OCI-LY3 (cell line): ENCODE measurements at regions not wholly inside any gene's neighbourhood (a gene's known extent, or its start where the extent isn't known, plus 50 kb on each side); places are given as distances from the start of the nearest gene placed in this dataset.

ENCODE experiments used
- H2AFZ ChIP-seq: fragments of 200-600, 300-600 bp; shearing (Covaris generic); 2 replicates; pipeline ENCODE4 v1.6.0; 2014; ENCODE audit warnings: antibody characterized with exemption, low read depth, low read length
- H3K27ac ChIP-seq: fragments of 200-600, 300-600 bp; sonication (generic); 2 replicates; pipeline ENCODE4 v1.5.1; 2014; ENCODE audit warnings: mild to moderate bottlenecking, low read length, moderate library complexity, mixed read lengths
- H3K27me3 ChIP-seq: fragments of 200-600, 300-600 bp; sonication (generic); 2 replicates; pipeline ENCODE4 v1.6.1; 2014; ENCODE audit warnings: low read depth, low read length, mixed read lengths
- H3K36me3 ChIP-seq: fragments of 200-600, 300-600 bp; sonication (generic); replicated peaks from 2 replicates; pipeline ENCODE3; 2014; ENCODE audit warnings: low read depth, low read length, mixed read lengths
- H3K4me1 ChIP-seq: fragments of 300-600, 200-600 bp; sonication (generic); 2 replicates; pipeline ENCODE4 v1.6.1; 2014; ENCODE audit warnings: low read length, mixed read lengths
- H3K4me2 ChIP-seq: fragments of 200-600, 300-600 bp; sonication (generic); 2 replicates; pipeline ENCODE4 v1.6.1; 2014; ENCODE audit warnings: low read length, mixed read lengths
- H3K4me3 ChIP-seq: fragments of 300-600, 200-600 bp; sonication (generic); 2 replicates; pipeline ENCODE4 v1.5.1; 2014; ENCODE audit warnings: antibody characterized with exemption, mild to moderate bottlenecking, low read length, moderate library complexity
- H3K79me2 ChIP-seq: fragments of 300-600, 200-600 bp; shearing (Covaris generic); 2 replicates; pipeline ENCODE4 v1.6.1; 2014; ENCODE audit warnings: mild to moderate bottlenecking, low read length, mixed read lengths
- H3K9ac ChIP-seq: fragments of 300-600, 200-600 bp; shearing (Covaris generic); 2 replicates; pipeline ENCODE4 v1.6.0; 2014; ENCODE audit warnings: mild to moderate bottlenecking, low read length, moderate library complexity
- H3K9me3 ChIP-seq: fragments of 200-600, 300-600 bp; shearing (Covaris generic); 2 replicates; pipeline ENCODE4 v1.6.1; 2014; ENCODE audit warnings: low read length, mixed read lengths; ENCODE audit not compliant: insufficient read depth
- H4K20me1 ChIP-seq: fragments of 200-600, 300-600 bp; sonication (generic); 2 replicates; pipeline ENCODE4 v1.6.1; 2016; ENCODE audit warnings: low read length, mixed read lengths; ENCODE audit not compliant: insufficient read depth
- CTCF ChIP-seq: fragments of 200-600, 300-600 bp; sonication (generic); IDR thresholded peaks from 2 replicates; pipeline ENCODE4 v1.5.1; 2014; ENCODE audit warnings: antibody characterized with exemption, low read length, low read depth
- EZH2phosphoT487 ChIP-seq: fragments of 200-600 bp; shearing (Covaris generic); IDR thresholded peaks from 2 replicates; pipeline ENCODE4 v1.6.1; 2018; ENCODE audit warnings: antibody characterized with exemption, mixed run types, low read depth

GRCh38 chr4:167550021-167550420 is 315.7 kb upstream of the SPOCK3 start:
- Histone ChIP-seq H3K36me3 (no peaks in the 10 kb centered on the region), H3K4me2 (no peak overlapping the region), H3K79me2 (no peaks in the 10 kb centered on the region), H3K27me3 (no peaks in the 10 kb centered on the region), H3K4me3 (no peak overlapping the region), H4K20me1 (no peaks in the 10 kb centered on the region), H2AFZ (no peak overlapping the region), H3K4me1 (peaks cover 3% of the 10 kb centered on the region), H3K9ac (no peak overlapping the region), H3K27ac (no peak overlapping the region), H3K9me3 (no peaks in the 10 kb centered on the region)
- TF ChIP-seq CTCF (no peak), EZH2phosphoT487 (no peak)

GRCh38 chr4:167555338-167556022 is 321.2 kb upstream of the SPOCK3 start:
- Histone ChIP-seq H3K4me2 (peak overlapping the region; percentile 39), H2AFZ (peak overlapping the region; percentile 95)

GRCh38 chr4:167578906-167579305 is 344.6 kb upstream of the SPOCK3 start:
- peaks cover 20% of the 10 kb centered on the region; the same call in 1 of the 2 replicates for H3K9me3 ChIP-seq
- no peak overlapping the region for H3K27ac ChIP-seq
- no peak overlapping the region for H3K4me3 ChIP-seq
- no peak overlapping the region for H3K4me2 ChIP-seq
- no peaks in the 10 kb centered on the region for H3K4me1 ChIP-seq
- no peaks in the 10 kb centered on the region for H4K20me1 ChIP-seq
- H3K36me3 ChIP-seq, result no peaks in the 10 kb centered on the region
- H3K9ac ChIP-seq, result no peak overlapping the region
- no peak overlapping the region for H2AFZ ChIP-seq
- TF ChIP-seq EZH2phosphoT487 (no peak), CTCF (no peak)
- H3K79me2 ChIP-seq, result no peaks in the 10 kb centered on the region
- no peaks in the 10 kb centered on the region for H3K27me3 ChIP-seq

More at GRCh38 chr4:167555338-167556022, 321.2 kb upstream of the SPOCK3 start:
- TF ChIP-seq EZH2phosphoT487 (no peak), CTCF (no peak)
- no peaks in the 10 kb centered on the region for H4K20me1 ChIP-seq
- peak overlapping the region; percentile 16 for H3K4me3 ChIP-seq
- peak overlapping the region; percentile 89 for H3K27ac ChIP-seq
- H3K9ac ChIP-seq, result peak overlapping the region; percentile 16; the same call in 1 of the 2 replicates
- no peaks in the 10 kb centered on the region for H3K27me3 ChIP-seq
- H3K9me3 ChIP-seq, result no peaks in the 10 kb centered on the region
- peaks cover 3% of the 10 kb centered on the region for H3K36me3 ChIP-seq
- peaks cover 16% of the 10 kb centered on the region for H3K4me1 ChIP-seq
- no peaks in the 10 kb centered on the region for H3K79me2 ChIP-seq

- Histone ChIP-seq H3K4me1 (no peaks in the 10 kb centered on the region), H3K79me2 (no peaks in the 10 kb centered on the region), H4K20me1 (no peaks in the 10 kb centered on the region), H3K27me3 (no peaks in the 10 kb centered on the region), H3K9ac (no peak overlapping the region), H2AFZ (no peak overlapping the region), H3K4me3 (no peak overlapping the region), H3K4me2 (no peak overlapping the region), H3K36me3 (no peaks in the 10 kb centered on the region), H3K27ac (no peak overlapping the region), H3K9me3 (peaks cover 24% of the 10 kb centered on the region; the same call in 1 of the 2 replicates)
- no peak for TF ChIP-seq EZH2phosphoT487
- TF ChIP-seq CTCF, result no peak
Observed at GRCh38 chr4:167581449-167581965, 347.2 kb upstream of the SPOCK3 start.
